ENCODE measurements at regions not wholly inside any gene's neighbourhood (a gene's known extent, or its start where the extent isn't known, plus 50 kb on each side); places are given as distances from the start of the nearest gene placed in this dataset.
"Not testable (repeated sequence)": the region's sequence is repeated elsewhere in the genome, so short reads cannot be mapped to it uniquely, and the experiment has no call there.

GRCh38 chr2:143841935-143842334 is 678.0 kb downstream of the ZEB2 start:
- no peak overlapping the region for H3K4me3 ChIP-seq (ENCODE audit: low read depth, low read length)
- no peak for TF ChIP-seq CTCF (IDR thresholded peaks at IDR 0.05; ENCODE audit: borderline replicate concordance, insufficient read depth, low read depth, low read length)

GRCh38 chr2:143840601-143841000 is 679.3 kb downstream of the ZEB2 start:
- TF ChIP-seq CTCF (IDR thresholded peaks at IDR 0.05; ENCODE audit: borderline replicate concordance, insufficient read depth, low read depth, low read length): no peak
- H3K4me3 ChIP-seq (ENCODE audit: low read depth, low read length): no peak overlapping the region

GRCh38 chr2:143840194-143840593 is 679.7 kb downstream of the ZEB2 start:
- no peak overlapping the region for H3K4me3 ChIP-seq (ENCODE audit: low read depth, low read length)
- no peak for TF ChIP-seq CTCF (IDR thresholded peaks at IDR 0.05; ENCODE audit: borderline replicate concordance, insufficient read depth, low read depth, low read length)

DNA sequence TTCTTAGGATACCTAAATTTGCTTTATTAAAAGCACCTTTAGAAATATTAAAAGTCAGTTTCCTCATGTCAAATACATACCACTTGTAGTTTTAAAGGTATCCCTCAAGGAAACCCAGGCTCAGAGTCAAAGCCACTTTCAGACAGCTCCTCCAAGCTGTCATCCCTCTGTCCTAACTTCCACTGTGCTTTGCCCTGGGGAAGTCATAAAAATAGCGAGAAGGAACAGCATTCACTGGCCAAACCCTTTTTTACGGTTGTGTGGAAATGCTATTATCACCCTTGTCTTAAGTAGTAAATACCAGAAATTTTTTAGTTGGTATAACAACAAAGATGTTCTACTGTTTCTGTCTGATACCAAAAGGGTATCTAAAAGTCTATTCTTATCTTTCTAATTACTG is 680.5 kb downstream of the ZEB2 start:
- no peak overlapping the region for H3K4me3 ChIP-seq (ENCODE audit: low read depth, low read length)
- TF ChIP-seq CTCF (IDR thresholded peaks at IDR 0.05; ENCODE audit: borderline replicate concordance, insufficient read depth, low read depth, low read length): no peak

GRCh38 chr2:143837055-143837454 is 682.9 kb downstream of the ZEB2 start:
- not testable (repeated sequence) for H3K4me3 ChIP-seq (ENCODE audit: low read depth, low read length)

DNA sequence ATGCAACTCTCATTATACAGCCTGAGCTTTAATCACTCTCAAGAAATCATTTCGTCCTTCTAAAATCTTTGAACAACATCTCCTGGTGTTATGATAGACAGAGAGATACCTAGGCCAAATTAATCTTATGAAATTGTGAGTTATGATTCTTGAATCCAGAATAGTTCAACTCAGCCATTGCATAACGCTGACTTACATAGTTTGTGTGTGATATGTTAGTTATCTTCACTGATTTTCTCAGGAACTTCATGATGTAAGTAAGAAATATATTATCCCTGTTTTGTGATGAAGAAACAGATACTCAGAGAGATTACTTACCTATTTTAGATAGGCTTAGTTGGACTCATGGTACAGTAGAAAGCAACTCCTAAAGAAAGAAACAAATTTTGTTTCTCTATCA is 684.4 kb downstream of the ZEB2 start:
- no peak overlapping the region for H3K4me3 ChIP-seq (ENCODE audit: low read depth, low read length)
- TF ChIP-seq CTCF (IDR thresholded peaks at IDR 0.05; ENCODE audit: borderline replicate concordance, insufficient read depth, low read depth, low read length): no peak

- TF ChIP-seq CTCF (IDR thresholded peaks at IDR 0.05; ENCODE audit: borderline replicate concordance, insufficient read depth, low read depth, low read length): no peak
- no peak overlapping the region for H3K4me3 ChIP-seq (ENCODE audit: low read depth, low read length)
Measured at GRCh38 chr2:143833015-143833660, 686.8 kb downstream of the ZEB2 start.

GRCh38 chr2:143830476-143830875 is 689.4 kb downstream of the ZEB2 start:
- H3K4me3 ChIP-seq (ENCODE audit: low read depth, low read length): no peak overlapping the region
- no peak for TF ChIP-seq CTCF (IDR thresholded peaks at IDR 0.05; ENCODE audit: borderline replicate concordance, insufficient read depth, low read depth, low read length)
